HG03558 (cell line): ENCODE measurements at regions not wholly inside any gene's neighbourhood (a gene's known extent, or its start where the extent isn't known, plus 50 kb on each side); places are given as distances from the start of the nearest gene placed in this dataset.

Experiments used
- ATAC-seq: cut with Tn5 transposase; IDR thresholded peaks from one replicate; pipeline ENCODE4 v1.9.1; 2021; ENCODE audit warnings: moderate number of reproducible peaks; ENCODE audit not compliant: unreplicated experiment; ENCODE audit errors: extremely low read depth

DNA sequence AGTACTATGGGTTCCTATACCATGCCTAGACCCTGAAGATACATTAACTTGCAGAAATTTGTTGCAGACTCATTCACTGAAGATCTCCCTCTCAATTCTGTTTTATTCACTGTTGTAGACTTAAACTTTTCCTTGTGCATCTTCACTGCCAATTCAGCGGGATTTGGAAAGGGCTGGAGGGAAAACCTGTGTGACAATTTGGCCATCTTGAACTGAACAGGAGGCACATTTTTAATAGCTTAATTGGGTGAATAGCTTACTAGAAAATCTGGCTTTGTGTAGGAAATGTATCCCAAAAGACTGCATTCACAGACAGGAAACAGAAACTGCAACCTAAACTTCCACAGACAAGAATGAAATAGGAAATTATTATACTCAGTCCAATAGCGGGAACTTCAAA, 512.3 kb downstream of the XIRP2 start:
- ATAC-seq = no peak

DNA sequence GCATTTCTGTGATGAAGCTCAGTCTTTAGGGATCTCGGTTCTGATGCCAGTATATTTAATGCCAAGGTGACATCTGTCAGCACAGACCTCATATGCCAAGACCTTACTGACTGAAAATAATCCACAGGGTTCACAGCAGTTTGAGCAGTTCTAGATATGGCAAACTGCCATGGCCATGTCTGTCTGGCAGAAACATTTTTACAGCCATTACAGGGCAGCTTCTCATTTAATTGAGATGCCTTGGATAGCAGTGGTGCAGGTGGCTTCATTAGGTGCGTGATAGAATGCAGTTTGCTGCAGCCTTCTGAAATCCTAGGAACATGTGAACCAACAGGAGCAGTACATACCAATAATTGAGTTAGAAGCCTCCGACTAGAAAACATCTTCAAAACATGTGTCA, 510.6 kb downstream of the XIRP2 start:
- ATAC-seq = no peak

DNA sequence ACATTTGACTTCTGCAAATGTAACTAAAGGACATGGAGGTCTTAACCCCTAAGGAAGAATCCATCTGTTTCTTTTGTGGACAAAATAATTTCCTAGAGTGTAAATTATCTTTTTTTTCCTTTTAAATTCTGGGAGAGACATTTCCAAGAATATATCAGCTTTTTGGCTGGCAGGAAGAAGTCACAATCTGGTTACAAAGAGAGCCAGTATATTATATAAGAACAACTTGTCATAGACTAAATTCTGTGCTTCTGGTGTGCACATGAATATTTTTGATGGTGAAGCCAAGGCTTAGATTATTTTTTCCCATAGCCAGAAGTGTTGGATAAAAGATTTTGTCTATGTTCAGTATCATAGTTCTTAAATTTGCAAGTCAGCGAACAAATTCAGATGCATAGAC, 500.6 kb downstream of the XIRP2 start:
- no peak for ATAC-seq

DNA sequence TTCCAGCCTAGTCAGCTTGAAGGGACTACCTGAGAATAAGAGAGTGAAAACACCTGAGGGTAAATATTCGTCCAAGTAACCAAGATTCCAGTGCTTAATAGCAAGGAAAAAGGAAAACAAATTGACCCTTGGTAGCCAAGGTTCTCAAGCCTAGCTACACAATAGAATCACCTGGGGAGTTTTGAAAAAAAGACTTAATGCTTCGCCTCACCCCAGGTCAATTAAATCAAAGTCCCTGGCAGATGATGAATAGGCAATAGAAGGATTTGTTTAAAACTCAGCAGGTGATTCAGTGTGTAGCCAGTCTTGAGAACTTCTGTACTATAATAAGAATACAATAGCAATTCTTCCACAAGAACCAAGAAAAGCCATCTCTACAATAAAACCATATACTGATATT, 500.2 kb downstream of the XIRP2 start:
- ATAC-seq = no peak

DNA sequence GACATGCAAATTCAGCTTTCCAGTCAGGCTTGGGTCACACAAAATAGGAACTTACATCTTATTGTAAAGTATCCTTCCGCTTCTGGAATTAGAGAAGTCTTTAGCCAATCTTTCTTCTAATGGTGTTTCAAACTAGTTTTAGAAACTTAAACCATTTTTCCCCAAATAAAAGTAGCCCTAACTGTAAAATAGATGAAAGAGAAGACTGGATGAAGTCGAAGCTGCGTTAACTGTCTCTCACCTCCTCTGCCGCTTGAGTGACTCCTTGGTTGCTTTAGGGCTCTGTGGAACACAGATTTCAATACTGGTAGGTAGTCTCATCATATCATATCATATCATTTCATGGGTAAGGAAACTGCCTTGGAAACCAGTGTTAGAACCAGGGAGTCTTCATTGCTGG, 498.4 kb downstream of the XIRP2 start:
- ATAC-seq = no peak

DNA sequence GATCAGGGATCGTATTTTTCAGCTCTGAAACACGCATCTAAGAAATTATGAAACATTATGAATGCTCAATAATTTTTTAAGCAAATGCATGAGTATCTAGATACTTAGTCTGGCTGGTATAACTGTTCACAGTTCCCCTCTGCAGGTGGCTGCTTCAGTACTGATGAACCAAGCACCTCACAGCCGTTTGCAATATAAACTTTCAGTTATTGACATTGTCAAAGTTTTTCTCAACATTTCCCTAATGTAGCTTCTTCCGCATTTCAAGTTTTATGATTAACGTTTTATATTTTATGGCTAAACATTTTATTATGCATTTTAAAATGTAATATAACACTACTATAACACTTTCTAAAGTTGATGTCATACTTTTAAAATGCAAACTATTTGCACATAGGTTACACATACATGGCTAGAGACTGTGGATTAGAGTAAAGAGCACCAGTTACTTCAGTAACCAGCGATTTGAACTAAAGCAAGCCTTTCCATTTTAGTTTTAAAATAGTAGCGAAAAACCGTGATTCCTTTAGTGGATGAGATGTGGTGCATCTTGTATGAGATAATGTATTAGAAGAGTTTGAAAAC, 495.4 kb downstream of the XIRP2 start:
- no peak for ATAC-seq

DNA sequence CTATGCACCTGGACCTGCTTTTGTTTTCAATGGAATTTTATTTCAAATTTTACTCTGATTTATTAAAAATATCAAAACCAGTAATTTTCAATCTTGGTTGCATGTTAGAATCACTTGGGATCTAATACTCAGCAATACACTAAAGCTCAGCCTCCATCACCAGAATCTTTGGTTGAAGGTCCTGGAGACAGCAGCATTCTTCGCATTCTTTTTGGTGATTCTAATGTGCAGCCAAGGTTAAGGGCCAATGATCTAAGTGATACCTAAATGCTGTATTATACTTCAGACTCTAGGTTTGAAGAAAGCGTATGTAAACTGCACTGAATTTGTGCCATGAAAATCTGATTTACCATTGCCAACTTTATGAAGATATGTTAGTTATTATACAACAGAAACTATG, 493.1 kb downstream of the XIRP2 start:
- ATAC-seq = no peak

DNA sequence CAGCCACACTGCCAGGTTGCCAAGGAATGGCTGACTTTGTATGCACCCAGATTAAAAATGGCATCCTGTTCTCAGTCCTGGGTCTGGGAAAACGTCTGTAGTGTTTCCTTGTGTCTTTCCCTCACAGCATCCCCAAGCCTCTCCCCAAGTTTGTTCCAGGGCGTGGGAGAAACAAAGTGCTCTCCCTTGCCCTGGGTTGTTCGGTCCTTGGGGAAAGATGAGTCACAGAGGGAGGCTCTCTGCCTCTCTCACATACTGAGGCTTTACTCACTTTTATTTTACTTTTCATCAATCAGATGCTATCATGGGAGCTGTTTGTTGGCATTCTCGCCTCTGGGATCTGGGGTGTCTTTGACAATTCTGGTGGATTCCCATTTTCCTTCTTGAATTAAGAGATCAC, 492.3 kb downstream of the XIRP2 start:
- no peak for ATAC-seq

DNA sequence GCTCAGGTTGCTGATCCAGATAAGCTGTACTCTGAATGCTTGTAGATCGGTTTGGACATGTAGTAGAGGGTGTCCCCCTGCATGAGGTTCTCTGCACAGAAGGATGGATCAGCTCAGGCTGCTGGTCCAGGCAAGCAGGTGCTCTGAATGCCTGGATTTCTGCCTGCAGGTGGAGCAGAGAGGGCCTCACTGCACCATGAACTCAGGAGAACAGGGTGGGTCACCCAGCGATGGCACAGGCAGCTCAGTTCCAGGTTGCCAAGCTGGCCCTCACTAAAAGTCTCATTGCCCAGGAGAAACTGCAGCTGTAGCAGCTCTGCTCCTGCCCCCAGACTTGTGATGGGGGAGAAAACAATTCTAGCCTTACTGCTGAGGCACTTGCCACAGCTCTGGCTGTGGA, 491.8 kb downstream of the XIRP2 start:
- no peak for ATAC-seq

DNA sequence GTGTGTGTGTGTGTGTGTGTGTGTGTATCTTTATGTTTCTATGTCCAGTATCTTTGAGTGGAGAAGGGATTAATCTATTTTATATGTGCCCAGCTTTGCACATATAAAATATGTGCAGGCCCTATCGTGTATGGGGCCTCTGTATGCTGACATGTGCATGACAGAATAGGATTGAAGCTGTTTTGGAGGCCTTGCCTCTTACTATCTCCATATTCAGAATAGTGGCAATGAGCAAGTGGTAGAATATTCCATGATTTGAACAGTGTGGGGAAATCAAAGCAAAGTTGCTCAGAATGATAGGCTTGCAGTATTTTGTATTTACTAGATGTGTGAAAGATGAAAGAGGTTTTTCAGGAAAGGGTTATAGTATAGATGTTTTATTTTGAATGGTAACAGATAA, 480.8 kb downstream of the XIRP2 start:
- no peak for ATAC-seq

DNA sequence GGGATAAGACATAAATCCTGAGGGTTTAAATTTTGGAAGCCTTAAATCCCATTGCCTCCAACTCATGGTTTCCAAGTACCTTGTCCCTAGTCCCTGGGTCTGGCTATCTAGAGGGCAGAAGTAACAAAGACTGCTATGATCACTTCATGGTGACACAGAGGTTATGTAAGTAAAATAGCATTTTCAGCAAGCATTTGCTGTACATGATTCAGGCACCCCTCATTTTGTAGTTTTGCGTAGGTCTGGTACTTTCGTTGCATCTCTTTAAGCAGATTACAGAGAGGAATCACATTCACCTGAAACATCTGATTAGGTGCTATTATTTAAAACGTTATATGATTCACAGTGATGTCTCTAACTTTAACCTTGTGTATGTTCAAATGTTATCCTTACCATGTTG, 480.1 kb downstream of the XIRP2 start:
- ATAC-seq = no peak

DNA sequence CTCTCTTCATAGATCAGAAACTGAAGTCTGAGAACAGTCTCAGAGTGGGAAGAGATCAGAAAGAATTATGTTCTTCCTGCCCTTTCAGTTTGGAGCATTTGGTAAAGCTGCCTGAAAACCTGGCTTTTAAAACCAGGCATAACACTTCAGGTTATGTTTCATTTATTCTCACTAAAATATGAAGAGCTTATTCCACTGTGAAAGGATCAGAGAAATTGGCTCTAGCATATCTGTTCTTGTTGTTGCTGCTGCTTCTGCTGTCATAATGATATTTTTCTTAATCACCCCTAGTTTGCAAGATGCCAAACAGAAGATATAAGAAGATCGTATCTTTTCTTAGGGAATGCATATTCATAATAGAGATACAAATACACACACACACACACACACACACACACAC, 476.9 kb downstream of the XIRP2 start:
- ATAC-seq = no peak

DNA sequence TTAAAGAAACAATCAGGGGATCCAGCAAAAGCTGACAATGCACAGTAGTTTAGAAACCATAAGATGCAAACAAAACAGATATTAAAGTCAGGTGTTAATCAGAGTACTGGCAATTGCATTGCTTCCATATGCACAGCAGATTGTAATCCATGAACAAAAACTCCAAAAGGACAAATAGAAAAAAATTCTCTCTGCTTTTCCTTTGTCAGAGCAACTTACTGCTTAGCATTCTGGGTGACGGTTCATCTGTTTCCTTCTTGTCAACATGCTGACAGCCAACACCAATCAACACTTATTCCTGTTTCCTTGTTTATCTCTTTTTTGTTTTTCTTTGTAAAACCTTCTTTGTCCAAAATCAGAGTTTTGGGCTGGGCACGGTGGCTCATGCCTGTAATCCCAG, 473.1 kb downstream of the XIRP2 start:
- no peak for ATAC-seq

DNA sequence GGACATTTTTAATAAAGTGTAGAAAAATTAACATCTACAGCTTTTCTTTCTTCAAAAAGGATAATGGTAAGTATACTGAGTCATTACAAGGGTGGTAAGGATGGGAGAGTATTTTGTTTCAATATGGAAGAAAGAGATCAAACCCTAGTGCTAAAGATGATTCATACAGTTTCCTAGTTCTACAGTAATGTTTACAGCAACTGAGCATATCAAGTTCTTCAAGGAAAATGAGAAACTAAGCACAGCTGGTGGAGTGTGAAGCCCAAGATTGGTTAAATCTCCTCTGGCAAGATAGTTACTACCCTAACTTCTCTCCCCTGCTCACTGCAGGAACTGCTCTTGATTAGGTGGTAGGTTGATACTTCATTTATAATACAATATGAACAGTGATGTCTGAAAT, 467.5 kb downstream of the XIRP2 start:
- ATAC-seq = no peak

DNA sequence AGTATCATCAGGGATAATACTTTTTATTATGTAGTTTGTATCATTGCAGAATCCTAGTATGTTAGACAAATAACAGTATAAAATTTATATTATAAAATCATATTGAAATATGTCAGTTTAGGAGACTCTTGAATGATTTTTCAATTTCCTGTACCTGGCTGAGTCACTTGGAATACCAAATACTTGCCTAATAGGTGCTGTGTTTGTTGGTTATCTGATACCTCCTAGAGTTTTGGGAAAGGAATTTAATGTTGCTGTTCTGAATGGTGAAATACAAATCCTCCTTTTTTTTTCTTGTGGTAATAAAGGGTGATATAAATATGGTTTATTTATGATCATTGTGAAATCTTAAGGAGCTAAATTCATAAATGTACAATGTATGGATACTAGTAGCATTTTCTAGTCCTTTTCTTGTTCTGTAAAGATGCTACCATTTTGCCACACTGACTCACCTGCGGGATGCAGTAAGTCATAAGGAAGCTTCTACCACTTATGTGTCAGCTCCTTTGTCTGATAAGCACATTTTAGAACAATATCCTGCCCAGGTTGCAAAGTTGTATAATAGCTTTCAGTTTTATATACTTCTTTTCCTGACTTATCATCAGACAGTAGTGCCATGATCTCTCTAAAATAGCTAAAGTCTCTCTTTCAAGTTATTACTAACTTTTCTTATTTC, 465.5 kb downstream of the XIRP2 start:
- ATAC-seq = no peak

DNA sequence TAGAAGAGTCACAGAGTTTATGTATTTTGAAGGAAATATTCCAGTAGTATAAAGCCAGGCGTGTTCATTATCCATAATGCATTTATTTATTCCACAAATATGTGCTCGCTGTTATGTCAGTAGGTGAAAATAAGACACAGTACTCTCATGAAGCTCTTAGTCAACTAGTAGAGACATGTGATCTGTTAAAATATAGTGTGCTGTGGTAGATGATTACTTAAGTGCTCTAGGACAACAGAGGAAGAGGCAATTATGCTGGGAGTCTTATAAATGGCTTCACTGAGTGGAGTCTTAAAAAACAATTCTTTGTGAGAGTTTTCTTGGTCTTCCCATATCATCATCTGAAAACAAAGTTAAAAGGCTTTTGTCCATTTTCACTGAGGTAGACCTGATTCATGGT, 457.3 kb downstream of the XIRP2 start:
- no peak for ATAC-seq

DNA sequence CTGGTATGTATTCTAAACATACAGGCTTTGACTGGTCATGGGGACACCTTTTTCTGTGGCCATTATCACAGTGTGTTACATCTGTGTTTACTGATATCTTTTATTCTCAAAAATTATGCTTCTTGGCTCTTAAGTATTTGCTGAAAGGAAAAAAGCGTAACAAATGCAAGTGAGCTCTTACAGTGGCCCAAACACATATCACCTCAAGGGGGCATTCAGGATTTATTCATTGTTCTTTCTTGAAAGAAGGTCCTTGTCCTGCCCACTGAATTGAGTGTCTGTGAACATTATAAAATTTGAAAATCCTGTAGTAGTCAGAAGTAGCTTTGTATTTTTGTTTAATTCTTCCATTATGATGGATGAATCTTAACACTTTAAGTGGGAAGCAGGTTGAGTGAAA, 454.5 kb downstream of the XIRP2 start:
- ATAC-seq = no peak

DNA sequence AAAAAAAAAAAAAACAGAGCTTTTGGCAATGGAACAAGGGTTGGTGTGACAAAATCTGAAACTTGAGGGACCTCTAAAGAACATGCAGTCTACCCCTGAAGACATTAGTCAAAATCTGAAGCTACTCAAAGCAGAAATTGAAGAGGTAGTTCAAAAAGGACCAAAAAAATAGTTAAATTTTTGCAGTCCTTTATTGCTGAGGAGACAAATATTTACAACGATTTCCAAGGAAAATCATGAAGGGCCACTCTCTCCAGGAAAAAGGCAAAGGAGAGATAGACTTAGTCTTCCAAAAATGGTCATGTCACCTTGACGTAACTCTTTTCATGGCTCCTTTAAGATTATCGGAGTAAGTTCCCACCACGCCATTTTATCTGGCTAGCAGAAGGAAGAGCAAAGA, 452.0 kb downstream of the XIRP2 start:
- no peak for ATAC-seq

DNA sequence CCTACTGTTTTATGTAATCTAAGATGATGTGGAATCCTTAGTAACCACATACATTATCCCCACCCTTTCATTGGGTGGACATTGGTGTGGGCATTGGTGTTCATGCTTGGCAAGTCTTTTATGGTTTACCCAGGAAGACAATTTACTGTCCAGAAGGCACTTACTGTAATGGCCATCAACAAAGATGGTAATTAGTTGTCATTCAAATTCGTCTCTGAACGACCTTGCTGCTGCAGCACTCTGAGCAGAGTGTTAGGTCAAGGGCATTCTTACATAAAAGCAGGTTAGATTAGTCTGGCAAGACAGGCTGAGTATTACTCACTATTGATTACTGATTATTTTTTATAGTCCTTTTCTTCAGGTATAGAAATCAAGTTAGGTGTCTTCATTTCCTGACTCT, 447.9 kb downstream of the XIRP2 start:
- ATAC-seq = no peak

DNA sequence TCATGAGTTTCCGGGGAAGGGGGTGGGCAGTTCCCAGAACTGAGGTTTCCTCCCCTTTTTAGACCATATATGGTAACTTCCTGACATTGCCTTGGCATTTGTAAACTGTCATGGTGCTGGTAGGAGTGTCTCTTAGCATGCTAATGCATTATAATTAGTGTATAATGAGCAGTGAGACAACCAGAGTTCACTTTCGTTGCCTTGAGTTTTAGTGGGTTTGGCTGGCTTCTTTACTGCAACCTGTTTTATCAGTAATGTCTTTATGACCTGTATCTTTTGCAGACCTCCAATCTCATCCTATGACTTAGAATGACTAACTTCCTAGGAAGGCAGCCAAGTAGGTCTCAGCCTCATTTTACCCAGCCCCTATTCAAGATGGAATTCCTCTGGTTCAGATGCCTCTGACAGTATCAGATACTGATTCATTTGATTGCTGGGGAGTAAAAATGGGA, 447.3 kb downstream of the XIRP2 start:
- ATAC-seq = no peak

DNA sequence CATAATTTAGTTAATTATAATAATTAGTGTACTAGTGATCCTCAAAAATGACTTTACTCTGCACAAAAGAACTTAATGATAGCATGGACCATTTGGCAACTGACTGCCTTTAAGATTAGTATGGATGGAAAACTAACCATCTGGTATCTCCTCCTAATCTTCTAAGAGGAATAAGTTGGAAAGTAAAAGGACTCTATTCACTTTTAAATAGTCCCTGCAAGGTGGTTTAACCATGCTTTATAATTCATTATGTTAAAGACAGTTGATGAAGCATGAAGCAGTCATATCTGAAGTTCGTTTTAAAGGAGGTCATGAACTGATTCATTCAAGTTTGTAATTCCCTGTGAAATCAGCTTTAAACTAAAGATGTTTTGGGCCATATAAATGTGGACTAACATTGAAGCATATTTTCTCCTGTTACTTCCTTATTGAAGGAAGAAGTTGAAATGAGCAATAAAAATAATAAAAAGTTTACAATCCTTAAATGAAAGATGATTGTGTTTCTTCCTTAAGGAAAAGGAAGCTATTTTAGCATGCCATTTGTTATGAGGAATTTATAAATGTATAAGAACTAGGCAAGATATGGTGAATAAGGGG, 446.0 kb downstream of the XIRP2 start:
- no peak for ATAC-seq

DNA sequence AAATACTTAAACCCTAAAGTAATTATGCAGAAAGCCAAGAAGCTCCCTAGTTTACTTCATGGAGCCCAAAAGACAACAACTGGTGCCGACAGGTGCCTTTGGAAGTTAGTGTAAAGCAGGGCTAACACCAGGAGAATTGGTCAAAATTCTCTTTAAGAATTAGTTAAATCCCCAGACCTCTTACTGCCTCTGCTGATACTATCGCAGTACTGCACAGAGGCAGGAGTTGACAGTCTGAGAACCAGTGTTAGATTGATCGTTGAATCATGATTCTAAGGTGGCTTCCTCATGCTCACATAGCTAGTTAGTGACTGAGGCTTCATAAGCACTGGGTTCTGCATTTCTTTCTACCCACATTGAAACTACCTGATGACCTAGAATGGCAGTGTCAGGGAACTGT, 445.0 kb downstream of the XIRP2 start:
- no peak for ATAC-seq
